B cell (primary cell): ENCODE measurements at regions not wholly inside any gene's neighbourhood (a gene's known extent, or its start where the extent isn't known, plus 50 kb on each side); places are given as distances from the start of the nearest gene placed in this dataset.

ENCODE experiments used
- ATAC-seq: fragments of 200-7000 bp; cut with Tn5 transposase; one replicate; pipeline ENCODE4 v1.10.0; 2021; ENCODE audit warnings: low read depth, mild to moderate bottlenecking, moderate number of reproducible peaks, moderate library complexity
- CTCF ChIA-PET: fragments of 350-600 bp; sonication (Branson Sonifier 250); formaldehyde crosslinking; loops from one replicate; lab custom pipeline; 2021; ENCODE audit warnings: antibody characterized with exemption, inconsistent platforms; lab: Charles Lee
- POLR2A ChIA-PET: fragments of 350-600 bp; sonication (Branson Sonifier 250); formaldehyde crosslinking; loops from one replicate; lab custom pipeline; 2021; ENCODE audit warnings: antibody characterized with exemption; lab: Charles Lee
- DNase-seq: peaks from one replicate; pipeline ENCODE4 v3.0.0; 2013
- H2AFZ ChIP-seq: 2 replicates; pipeline ENCODE4 v1.6.1; 2012; ENCODE audit warnings: mild to moderate bottlenecking, low read depth, low read length; ENCODE audit not compliant: insufficient read depth, poor library complexity, severe bottlenecking
- H3K27ac ChIP-seq, 2 donors: 1 replicate in 1 of 2; 2 replicates in 1 of 2; pipeline ENCODE4 v1.5.1; 2012 to 2013; ENCODE audit warnings: low read length in 2 of 2, mild to moderate bottlenecking in 2 of 2, moderate library complexity in 1 of 2
- H3K27me3 ChIP-seq, 4 experiments: fragments of 200-600 bp in 1 of 4; sonication (generic) in 1 of 4; replicated peaks in 1 of 4; 1 replicate in 2 of 4; 2 replicates in 2 of 4; pipeline versions ENCODE4 v1.6.1 to v1.7.0; 2013 to 2016; ENCODE audit warnings: low read length in 3 of 4, mild to moderate bottlenecking in 2 of 4, mixed read lengths in 1 of 4, moderate library complexity in 1 of 4; ENCODE audit not compliant: insufficient read depth in 4 of 4, control insufficient read depth in 3 of 4; ENCODE audit errors: control extremely low read depth in 1 of 4
- H3K36me3 ChIP-seq, 2 experiments: replicated peaks in 1 of 2; 1 replicate in 1 of 2; 2 replicates in 1 of 2; pipeline versions ENCODE4 v1.6.1 to v1.7.1; 2013; ENCODE audit warnings: low read length in 1 of 2; ENCODE audit not compliant: insufficient read depth in 2 of 2, control insufficient read depth in 1 of 2; ENCODE audit errors: control extremely low read depth in 1 of 2, extremely low read depth in 1 of 2
- H3K4me1 ChIP-seq, 2 donors: fragments of 200-600 bp in 1 of 2; sonication (generic) in 1 of 2; 1 replicate in 1 of 2; 2 replicates in 1 of 2; pipeline versions ENCODE4 v1.5.1 to v1.6.1; 2013 to 2017; ENCODE audit warnings: low read length in 2 of 2; ENCODE audit not compliant: control insufficient read depth in 2 of 2, insufficient read depth in 2 of 2
- H3K4me2 ChIP-seq: replicated peaks from 2 replicates; pipeline ENCODE3; 2012; ENCODE audit warnings: mild to moderate bottlenecking, low read depth, low read length; ENCODE audit not compliant: poor library complexity, severe bottlenecking
- H3K4me3 ChIP-seq, 5 experiments: fragments of 200-600 bp in 1 of 5; sonication (generic) in 1 of 5; 1 replicate in 3 of 5; 2 replicates in 2 of 5; pipeline versions ENCODE4 v1.5.1 to v1.7.0; 2011 to 2016; ENCODE audit warnings: low read length in 4 of 5, mild to moderate bottlenecking in 4 of 5, low read depth in 2 of 5, control low read depth in 1 of 5, moderate library complexity in 1 of 5; ENCODE audit not compliant: insufficient read depth in 1 of 5; ENCODE audit errors: control extremely low read depth in 1 of 5, extremely low read depth in 1 of 5
- H3K79me2 ChIP-seq: fragments of 200-600 bp; sonication (generic); one replicate; pipeline ENCODE4 v1.6.0; 2016; ENCODE audit warnings: low read length; ENCODE audit not compliant: control insufficient read depth, insufficient read depth
- H3K9ac ChIP-seq: fragments of 200-600 bp; sonication (generic); 2 replicates; pipeline ENCODE4 v1.6.1; 2017; ENCODE audit warnings: mild to moderate bottlenecking, low read length, moderate library complexity
- H3K9me3 ChIP-seq, 3 donors: one replicate each; pipeline versions ENCODE4 v1.6.1 to v1.7.1; 2013; ENCODE audit warnings: low read length in 2 of 3; ENCODE audit not compliant: control insufficient read depth in 2 of 3, insufficient read depth in 1 of 3; ENCODE audit errors: control extremely low read depth in 1 of 3
- H4K20me1 ChIP-seq: 2 replicates; pipeline ENCODE4 v1.6.0; 2012; ENCODE audit warnings: mild to moderate bottlenecking, low read length; ENCODE audit not compliant: insufficient read depth, control insufficient read depth, poor library complexity, severe bottlenecking
- H3K27ac Mint-ChIP-seq: one replicate; pipeline ENCODE4 v1.8.0; 2021; ENCODE audit warnings: mixed read lengths
- H3K27me3 Mint-ChIP-seq: one replicate; pipeline ENCODE4 v1.8.0; 2021; ENCODE audit warnings: mixed read lengths
- H3K4me1 Mint-ChIP-seq: one replicate; pipeline ENCODE4 v1.8.0; 2021; ENCODE audit warnings: mixed read lengths
- H3K4me3 Mint-ChIP-seq: one replicate; pipeline ENCODE4 v1.8.0; 2021; ENCODE audit warnings: mixed read lengths
- H3K9me3 Mint-ChIP-seq: one replicate; pipeline ENCODE4 v1.8.0; 2022; ENCODE audit warnings: mixed read lengths; ENCODE audit not compliant: insufficient read depth
- EZH2 ChIP-seq: IDR thresholded peaks from 2 replicates; pipeline ENCODE4 v1.6.1; 2012; ENCODE audit warnings: borderline replicate concordance, low read depth, mild to moderate bottlenecking, moderate library complexity, low read length; ENCODE audit not compliant: insufficient read depth, poor library complexity, severe bottlenecking
- WGBS: methylation state at CpG from one replicate; pipeline ENCODE4 v1.1.5; 2013; ENCODE audit warnings: missing lambda C conversion rate; ENCODE audit not compliant: insufficient coverage; 5-methylcytosine and 5-hydroxymethylcytosine counted together
- intact Hi-C: fragments of 100-400 bp; cut with micrococcal nuclease; formaldehyde crosslinking; loops from one replicate; pipeline ENCODE4 v1.10.0; 2022
- TF ChIP-seq, protein P1 (sequence below): fragments of 200-600 bp; IDR thresholded peaks from one replicate; pipeline ENCODE4 v1.8.0; 2022; ENCODE audit warnings: antibody characterized with exemption, mild to moderate bottlenecking

DNA sequence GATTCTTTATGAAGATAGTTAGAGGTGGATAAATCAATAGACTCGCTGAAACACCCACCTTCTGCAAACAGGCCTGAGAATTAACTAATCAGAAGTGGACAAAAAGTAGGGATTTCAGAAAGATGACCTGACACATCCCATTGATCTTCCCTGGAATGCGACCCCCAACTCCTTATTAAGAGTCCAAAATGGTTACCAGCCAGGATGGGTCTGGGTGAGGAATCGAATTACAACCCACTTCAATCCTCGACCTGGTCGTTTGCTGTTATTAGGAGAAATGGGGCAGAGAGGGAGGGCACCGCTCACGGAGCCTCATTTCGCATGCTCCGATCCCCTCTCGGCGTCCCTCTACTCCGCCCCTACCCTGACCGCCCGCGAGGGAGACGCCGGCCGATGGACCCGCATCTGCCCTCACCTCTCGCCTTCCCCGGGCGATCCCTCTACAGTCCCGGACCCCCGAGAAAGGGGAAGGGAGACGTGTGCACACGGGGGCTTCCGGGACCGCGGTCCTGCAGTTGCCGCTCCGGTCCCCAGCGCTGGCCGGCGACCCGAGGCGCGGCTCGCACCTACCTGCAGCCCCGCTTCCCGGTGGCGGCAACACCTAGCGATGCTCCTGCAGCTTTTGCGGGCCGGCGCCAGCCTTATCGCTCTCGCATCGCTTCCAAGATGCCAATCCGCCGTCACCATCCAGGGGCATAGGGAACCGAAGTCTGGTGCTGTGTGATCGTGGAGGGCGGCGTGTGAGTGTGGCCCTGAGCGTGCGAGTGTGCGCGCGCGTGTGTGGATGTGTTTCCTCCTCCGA lies 69.3 kb upstream of the USP15 start:
- H3K4me3 Mint-ChIP-seq = peak overlapping the region; percentile 91
- H3K27me3 ChIP-seq = peaks cover 0 to 30% (median 23%) of the 10 kb centered on the region in 4 experiments
- peak overlapping the region; percentile 75 for H3K4me2 ChIP-seq
- H3K4me1 Mint-ChIP-seq = peaks cover 26% of the 10 kb centered on the region
- peak overlapping the region; percentile 44 for H3K9ac ChIP-seq
- H3K27ac ChIP-seq = no peak overlapping the region
- WGBS = 4% methylated on average over 52 of the region's 61 CpGs
- H3K9me3 Mint-ChIP-seq = no peaks in the 10 kb centered on the region
- no peaks in the 10 kb centered on the region for H3K36me3 ChIP-seq
- H3K79me2 ChIP-seq = no peaks in the 10 kb centered on the region
- peaks cover 0 to 11% (median 0%) of the 10 kb centered on the region in 3 donors for H3K9me3 ChIP-seq
- POLR2A ChIA-PET = no interaction called here
- peaks cover 22 to 27% of the 10 kb centered on the region in 2 donors for H3K4me1 ChIP-seq
- intact Hi-C loops = loop anchor here (5.0 kb wide), 1 partner anchor 64 kb away; no protein-coding TSS in a partner anchor
- DNase-seq = peak; percentile 9
- no peak for ATAC-seq
- H3K27me3 Mint-ChIP-seq = peaks cover 45% of the 10 kb centered on the region
- no peak overlapping the region for H3K27ac Mint-ChIP-seq
- H3K4me3 ChIP-seq = peak overlapping the region in 4 of 5 experiments; percentile 13 to 51 (median 45)
- CTCF ChIA-PET = interaction anchor here (0.8 to 1.1 kb wide), 3 partner anchors 13 to 28 kb away, joined by 3 read pairs; no protein-coding TSS in a partner anchor
- TF ChIP-seq, protein P1, sequence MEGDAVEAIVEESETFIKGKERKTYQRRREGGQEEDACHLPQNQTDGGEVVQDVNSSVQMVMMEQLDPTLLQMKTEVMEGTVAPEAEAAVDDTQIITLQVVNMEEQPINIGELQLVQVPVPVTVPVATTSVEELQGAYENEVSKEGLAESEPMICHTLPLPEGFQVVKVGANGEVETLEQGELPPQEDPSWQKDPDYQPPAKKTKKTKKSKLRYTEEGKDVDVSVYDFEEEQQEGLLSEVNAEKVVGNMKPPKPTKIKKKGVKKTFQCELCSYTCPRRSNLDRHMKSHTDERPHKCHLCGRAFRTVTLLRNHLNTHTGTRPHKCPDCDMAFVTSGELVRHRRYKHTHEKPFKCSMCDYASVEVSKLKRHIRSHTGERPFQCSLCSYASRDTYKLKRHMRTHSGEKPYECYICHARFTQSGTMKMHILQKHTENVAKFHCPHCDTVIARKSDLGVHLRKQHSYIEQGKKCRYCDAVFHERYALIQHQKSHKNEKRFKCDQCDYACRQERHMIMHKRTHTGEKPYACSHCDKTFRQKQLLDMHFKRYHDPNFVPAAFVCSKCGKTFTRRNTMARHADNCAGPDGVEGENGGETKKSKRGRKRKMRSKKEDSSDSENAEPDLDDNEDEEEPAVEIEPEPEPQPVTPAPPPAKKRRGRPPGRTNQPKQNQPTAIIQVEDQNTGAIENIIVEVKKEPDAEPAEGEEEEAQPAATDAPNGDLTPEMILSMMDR = no peak
- TF ChIP-seq EZH2 = peak; percentile 30
- peak overlapping the region; percentile 73 for H2AFZ ChIP-seq
- H4K20me1 ChIP-seq = no peaks in the 10 kb centered on the region
